Panc1 (cell line): ENCODE measurements at regions not wholly inside any gene's neighbourhood (a gene's known extent, or its start where the extent isn't known, plus 50 kb on each side); places are given as distances from the start of the nearest gene placed in this dataset.

Source experiments
- ATAC-seq: fragments of 200-7000 bp; cut with Tn5 transposase; 2 replicates; pipeline ENCODE4 v1.9.1; 2020; ENCODE audit warnings: mild to moderate bottlenecking, moderate library complexity
- BruUV-seq: library from RNA; stranded (reverse); fragments of 400-500 nt; replicated peaks from 2 replicates; lab custom pipeline; 2021; lab: Mats Ljungman, UMichigan
- CTCF ChIA-PET: fragments of 300-600 bp; sonication (Branson Sonifier 250); formaldehyde crosslinking; loops from one replicate; lab custom pipeline; 2022; ENCODE audit warnings: antibody characterized with exemption; lab: Charles Lee
- POLR2A ChIA-PET: fragments of 300-600 bp; sonication (Branson Sonifier 250); formaldehyde crosslinking; loops from one replicate; lab custom pipeline; 2022; ENCODE audit warnings: antibody characterized with exemption; lab: Charles Lee
- DNase-seq: peaks from one replicate; pipeline ENCODE4 v3.0.0-alpha.2; 2010; ENCODE audit warnings: low read depth, low spot score
- H3K27ac ChIP-seq: 2 replicates; pipeline ENCODE4 v1.5.1; 2011; ENCODE audit warnings: mild to moderate bottlenecking, low read length, inconsistent platforms
- H3K27me3 ChIP-seq: fragments of 200-500 bp; sonication (Bioruptor generic); 2 replicates; pipeline ENCODE4 v1.6.0; 2014; ENCODE audit warnings: low read length, inconsistent platforms; ENCODE audit not compliant: control insufficient read depth, insufficient read depth
- H3K36me3 ChIP-seq: fragments of 200-500 bp; sonication (Bioruptor generic); 2 replicates; pipeline ENCODE4 v1.5.1; 2014; ENCODE audit warnings: inconsistent platforms, mild to moderate bottlenecking, low read length, moderate library complexity; ENCODE audit not compliant: control insufficient read depth, insufficient read depth
- H3K4me1 ChIP-seq: 2 replicates; pipeline ENCODE4 v1.5.1; 2011; ENCODE audit warnings: inconsistent platforms, mild to moderate bottlenecking, low read length, moderate library complexity; ENCODE audit not compliant: control insufficient read depth, insufficient read depth
- H3K4me3 ChIP-seq, 2 experiments: 2 replicates each; pipeline ENCODE4 v1.5.1; 2011 to 2012; ENCODE audit warnings: low read depth in 2 of 2, low read length in 2 of 2, mild to moderate bottlenecking in 2 of 2, inconsistent platforms in 1 of 2, moderate library complexity in 1 of 2
- H3K9me3 ChIP-seq: fragments of 200-500 bp; sonication (Bioruptor generic); 2 replicates; pipeline ENCODE4 v1.5.1; 2014; ENCODE audit warnings: low read depth, mild to moderate bottlenecking, inconsistent platforms, low read length, moderate library complexity; ENCODE audit not compliant: control insufficient read depth, insufficient read depth
- POLR2AphosphoS5 ChIP-seq: IDR thresholded peaks from 2 replicates; pipeline ENCODE4 v1.6.1; 2012; ENCODE audit warnings: mild to moderate bottlenecking, low read depth, low read length, moderate library complexity
- SIN3A ChIP-seq: IDR thresholded peaks from 2 replicates; pipeline ENCODE4 v1.6.1; 2012; ENCODE audit warnings: low read depth, mild to moderate bottlenecking, low read length, moderate library complexity, borderline replicate concordance; ENCODE audit not compliant: insufficient read depth
- TCF7L2 ChIP-seq: IDR thresholded peaks from 2 replicates; pipeline ENCODE4 v1.6.1; 2011; ENCODE audit warnings: mild to moderate bottlenecking, low read depth, low read length, inconsistent platforms
- in situ Hi-C: cut with HindIII; loops from 2 replicates; pipeline ENCODE4 v1.10.0; 2016; ENCODE audit warnings: low sequenced_read_pairs, low pct_unique_long_range_greater_than_20kb
- intact Hi-C: fragments of 100-400 bp; cut with micrococcal nuclease; formaldehyde crosslinking; loops from one replicate; pipeline ENCODE4 v1.10.0; 2022; ENCODE audit not compliant: unreplicated experiment
- TF ChIP-seq, protein P1 (sequence below): fragments of 450-650 bp; IDR thresholded peaks from 2 replicates; pipeline ENCODE4 v1.5.1; 2017; ENCODE audit warnings: mild to moderate bottlenecking
- TF ChIP-seq, protein P2 (sequence below), 2 experiments: IDR thresholded peaks; 2 replicates each; pipeline ENCODE4 v1.6.1; 2011 to 2012; ENCODE audit warnings: low read depth in 2 of 2, control low read depth in 1 of 2, low read length in 1 of 2, mild to moderate bottlenecking in 1 of 2, moderate library complexity in 1 of 2; ENCODE audit not compliant: insufficient read depth in 1 of 2

DNA sequence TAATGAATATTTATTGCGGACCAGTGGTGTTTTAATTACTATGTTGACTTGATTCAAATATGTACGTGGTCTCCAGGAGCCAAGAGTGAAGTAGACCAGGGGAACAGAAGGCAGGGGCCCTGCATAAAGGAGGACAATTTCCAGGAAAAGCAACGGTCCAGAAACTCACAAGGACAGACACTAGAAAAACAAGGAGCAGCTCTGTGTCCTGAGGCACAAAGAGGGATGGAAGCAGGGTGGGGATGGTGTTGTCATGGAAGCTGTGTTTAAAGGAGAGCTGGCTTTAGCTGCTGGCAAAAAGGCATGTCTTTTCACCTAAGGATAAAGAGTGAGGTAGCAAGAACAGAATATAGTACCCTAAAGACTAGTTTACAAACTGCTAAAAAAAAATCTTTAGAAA, 254.1 kb upstream of the TENM3 start:
- no peak overlapping the region for H3K27ac ChIP-seq
- no TSS peak for BruUV-seq
- no peaks in the 10 kb centered on the region for H3K4me1 ChIP-seq
- no peaks in the 10 kb centered on the region for H3K36me3 ChIP-seq
- TF ChIP-seq POLR2AphosphoS5: no peak
- TF ChIP-seq, protein P1, sequence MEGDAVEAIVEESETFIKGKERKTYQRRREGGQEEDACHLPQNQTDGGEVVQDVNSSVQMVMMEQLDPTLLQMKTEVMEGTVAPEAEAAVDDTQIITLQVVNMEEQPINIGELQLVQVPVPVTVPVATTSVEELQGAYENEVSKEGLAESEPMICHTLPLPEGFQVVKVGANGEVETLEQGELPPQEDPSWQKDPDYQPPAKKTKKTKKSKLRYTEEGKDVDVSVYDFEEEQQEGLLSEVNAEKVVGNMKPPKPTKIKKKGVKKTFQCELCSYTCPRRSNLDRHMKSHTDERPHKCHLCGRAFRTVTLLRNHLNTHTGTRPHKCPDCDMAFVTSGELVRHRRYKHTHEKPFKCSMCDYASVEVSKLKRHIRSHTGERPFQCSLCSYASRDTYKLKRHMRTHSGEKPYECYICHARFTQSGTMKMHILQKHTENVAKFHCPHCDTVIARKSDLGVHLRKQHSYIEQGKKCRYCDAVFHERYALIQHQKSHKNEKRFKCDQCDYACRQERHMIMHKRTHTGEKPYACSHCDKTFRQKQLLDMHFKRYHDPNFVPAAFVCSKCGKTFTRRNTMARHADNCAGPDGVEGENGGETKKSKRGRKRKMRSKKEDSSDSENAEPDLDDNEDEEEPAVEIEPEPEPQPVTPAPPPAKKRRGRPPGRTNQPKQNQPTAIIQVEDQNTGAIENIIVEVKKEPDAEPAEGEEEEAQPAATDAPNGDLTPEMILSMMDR: no peak
- no peak for TF ChIP-seq SIN3A
- no peak for TF ChIP-seq TCF7L2
- TF ChIP-seq, protein P2, sequence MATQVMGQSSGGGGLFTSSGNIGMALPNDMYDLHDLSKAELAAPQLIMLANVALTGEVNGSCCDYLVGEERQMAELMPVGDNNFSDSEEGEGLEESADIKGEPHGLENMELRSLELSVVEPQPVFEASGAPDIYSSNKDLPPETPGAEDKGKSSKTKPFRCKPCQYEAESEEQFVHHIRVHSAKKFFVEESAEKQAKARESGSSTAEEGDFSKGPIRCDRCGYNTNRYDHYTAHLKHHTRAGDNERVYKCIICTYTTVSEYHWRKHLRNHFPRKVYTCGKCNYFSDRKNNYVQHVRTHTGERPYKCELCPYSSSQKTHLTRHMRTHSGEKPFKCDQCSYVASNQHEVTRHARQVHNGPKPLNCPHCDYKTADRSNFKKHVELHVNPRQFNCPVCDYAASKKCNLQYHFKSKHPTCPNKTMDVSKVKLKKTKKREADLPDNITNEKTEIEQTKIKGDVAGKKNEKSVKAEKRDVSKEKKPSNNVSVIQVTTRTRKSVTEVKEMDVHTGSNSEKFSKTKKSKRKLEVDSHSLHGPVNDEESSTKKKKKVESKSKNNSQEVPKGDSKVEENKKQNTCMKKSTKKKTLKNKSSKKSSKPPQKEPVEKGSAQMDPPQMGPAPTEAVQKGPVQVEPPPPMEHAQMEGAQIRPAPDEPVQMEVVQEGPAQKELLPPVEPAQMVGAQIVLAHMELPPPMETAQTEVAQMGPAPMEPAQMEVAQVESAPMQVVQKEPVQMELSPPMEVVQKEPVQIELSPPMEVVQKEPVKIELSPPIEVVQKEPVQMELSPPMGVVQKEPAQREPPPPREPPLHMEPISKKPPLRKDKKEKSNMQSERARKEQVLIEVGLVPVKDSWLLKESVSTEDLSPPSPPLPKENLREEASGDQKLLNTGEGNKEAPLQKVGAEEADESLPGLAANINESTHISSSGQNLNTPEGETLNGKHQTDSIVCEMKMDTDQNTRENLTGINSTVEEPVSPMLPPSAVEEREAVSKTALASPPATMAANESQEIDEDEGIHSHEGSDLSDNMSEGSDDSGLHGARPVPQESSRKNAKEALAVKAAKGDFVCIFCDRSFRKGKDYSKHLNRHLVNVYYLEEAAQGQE (IDR thresholded peaks at IDR 0.05; ENCODE audit: insufficient read depth in 1 of 2, low read depth in 2 of 2, low read length in 1 of 2): no peak
- no peak for ATAC-seq
- H3K4me3 ChIP-seq: no peak overlapping the region
- POLR2A ChIA-PET: no interaction called here
- no peaks in the 10 kb centered on the region for H3K9me3 ChIP-seq
- intact Hi-C loops (no loop called here), in situ Hi-C loops (no loop called here)
- no peak for DNase-seq
- CTCF ChIA-PET: no interaction called here
- no peaks in the 10 kb centered on the region for H3K27me3 ChIP-seq

DNA sequence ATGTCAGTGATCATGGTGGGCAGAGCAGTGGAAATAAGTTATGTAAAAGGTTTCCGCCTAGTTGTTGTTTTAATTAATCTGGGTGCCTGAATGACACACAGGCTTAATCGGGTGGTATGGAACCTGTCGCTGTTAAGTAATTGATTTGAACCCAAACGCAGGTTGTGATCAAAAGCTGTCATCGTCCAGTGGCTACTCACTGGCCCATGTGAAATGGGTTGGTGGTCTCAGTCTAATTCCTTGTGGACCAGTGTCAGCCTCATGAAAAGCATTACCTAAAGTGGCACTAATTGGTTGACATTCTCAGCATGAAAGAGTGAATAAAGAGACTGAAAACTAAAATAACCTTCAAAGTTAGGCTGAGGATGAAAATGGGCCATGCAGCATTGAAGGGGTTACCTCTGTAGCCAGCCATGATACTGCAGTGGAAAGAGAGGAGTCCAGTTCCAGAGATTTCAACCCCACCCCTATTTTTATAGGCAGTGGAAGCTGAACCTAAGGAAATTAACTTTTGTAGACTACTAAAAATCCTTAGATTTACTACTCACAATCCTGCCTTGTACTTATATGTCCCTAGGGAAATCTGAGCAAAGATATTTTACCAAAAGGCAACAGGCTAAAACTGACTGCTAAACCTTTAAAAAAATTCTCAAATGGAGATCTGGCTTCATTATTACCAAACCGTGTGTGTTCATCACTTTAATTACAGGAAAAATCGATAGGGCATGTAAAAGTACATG, 251.7 kb upstream of the TENM3 start:
- Histone ChIP-seq H3K9me3 (no peaks in the 10 kb centered on the region), H3K27me3 (no peaks in the 10 kb centered on the region), H3K36me3 (no peaks in the 10 kb centered on the region), H3K4me1 (no peaks in the 10 kb centered on the region), H3K27ac (no peak overlapping the region), H3K4me3 (no peak overlapping the region)
- intact Hi-C loops: no loop called here
- POLR2A ChIA-PET: no interaction called here
- in situ Hi-C loops: no loop called here
- no peak for DNase-seq
- TF ChIP-seq SIN3A (no peak), POLR2AphosphoS5 (no peak), TCF7L2 (no peak)
- TF ChIP-seq, protein P2 (IDR thresholded peaks at IDR 0.05; ENCODE audit: insufficient read depth in 1 of 2, low read depth in 2 of 2, low read length in 1 of 2): no peak
- TF ChIP-seq, protein P1: no peak
- CTCF ChIA-PET: no interaction called here
- no peak for ATAC-seq
- BruUV-seq: no TSS peak
